Endothelial cell (in vitro differentiated cells): ENCODE measurements at regions not wholly inside any gene's neighbourhood (a gene's known extent, or its start where the extent isn't known, plus 50 kb on each side); places are given as distances from the start of the nearest gene placed in this dataset.

ENCODE experiments used
- DNase-seq: peaks from one replicate; pipeline ENCODE4 v3.0.0; 2021; ENCODE audit warnings: low spot score
- H3K27ac Mint-ChIP-seq: one replicate; pipeline ENCODE4 v1.8.0; 2021; ENCODE audit warnings: mixed read lengths, inconsistent platforms; ENCODE audit not compliant: unreplicated experiment
- H3K27me3 Mint-ChIP-seq: one replicate; pipeline ENCODE4 v1.8.0; 2021; ENCODE audit warnings: mild to moderate bottlenecking, moderate library complexity, mixed read lengths, inconsistent platforms; ENCODE audit not compliant: unreplicated experiment
- H3K36me3 Mint-ChIP-seq: one replicate; pipeline ENCODE4 v1.8.0; 2021; ENCODE audit warnings: mild to moderate bottlenecking, low read depth, mixed read lengths, inconsistent platforms; ENCODE audit not compliant: unreplicated experiment
- H3K4me1 Mint-ChIP-seq: one replicate; pipeline ENCODE4 v1.8.0; 2021; ENCODE audit warnings: mild to moderate bottlenecking, mixed read lengths, inconsistent platforms; ENCODE audit not compliant: unreplicated experiment
- H3K4me3 Mint-ChIP-seq: one replicate; pipeline ENCODE4 v1.8.0; 2021; ENCODE audit warnings: mild to moderate bottlenecking, mixed read lengths, inconsistent platforms; ENCODE audit not compliant: unreplicated experiment
- H3K9me3 Mint-ChIP-seq: one replicate; pipeline ENCODE4 v1.8.0; 2021; ENCODE audit warnings: mixed read lengths, inconsistent platforms; ENCODE audit not compliant: unreplicated experiment
- CTCF ChIP-seq: fragments of 200-600 bp; sonication (generic); IDR thresholded peaks from one replicate; pipeline ENCODE4 v1.5.0; 2021; ENCODE audit warnings: antibody characterized with exemption; ENCODE audit not compliant: unreplicated experiment

DNA sequence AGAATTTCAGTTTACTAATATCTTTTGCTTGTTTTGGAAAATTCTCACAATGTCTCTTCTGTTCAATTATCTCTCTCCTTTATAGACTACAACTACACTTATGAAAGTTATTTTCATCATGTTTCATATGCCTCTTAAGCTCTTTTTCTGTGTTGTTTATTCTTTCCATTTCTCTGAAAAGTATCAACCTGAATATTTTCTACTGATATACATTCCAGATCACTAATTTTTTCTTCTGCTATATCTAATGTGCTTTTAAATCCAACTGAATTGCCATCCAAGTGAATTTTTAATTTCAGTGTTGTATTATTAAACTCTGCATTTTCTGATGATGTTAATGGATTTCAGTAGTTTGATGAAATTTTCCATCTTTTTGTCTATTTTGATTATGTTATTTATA lies 301.3 kb downstream of the HRH4 start:
- H3K36me3 Mint-ChIP-seq, result no peaks in the 10 kb centered on the region
- peaks cover 1% of the 10 kb centered on the region for H3K27me3 Mint-ChIP-seq
- no peak for DNase-seq
- no peak overlapping the region for H3K4me3 Mint-ChIP-seq
- peaks cover under 1% of the 10 kb centered on the region for H3K9me3 Mint-ChIP-seq
- no peaks in the 10 kb centered on the region for H3K4me1 Mint-ChIP-seq
- no peak for TF ChIP-seq CTCF
- no peak overlapping the region for H3K27ac Mint-ChIP-seq

DNA sequence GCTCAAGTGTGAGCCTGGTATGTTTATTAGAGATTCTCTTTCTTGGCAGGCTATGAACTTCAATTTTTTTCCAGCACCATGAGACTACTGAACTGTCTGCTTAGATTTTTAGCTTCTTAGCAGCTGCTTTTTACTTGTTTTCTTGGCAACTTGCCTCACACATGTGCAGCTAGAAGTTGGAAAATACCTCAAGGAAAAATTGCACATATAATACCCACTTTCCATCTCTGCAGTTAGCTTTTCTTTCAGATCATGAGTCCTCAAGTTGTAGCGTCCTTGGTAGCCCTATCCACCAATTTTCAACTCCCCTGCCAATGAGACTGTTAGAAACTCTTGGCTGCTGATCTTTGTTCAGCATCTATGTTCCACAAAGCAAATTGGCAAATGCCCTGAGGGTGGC lies 302.1 kb downstream of the HRH4 start:
- no peaks in the 10 kb centered on the region for H3K36me3 Mint-ChIP-seq
- DNase-seq, result no peak
- H3K27me3 Mint-ChIP-seq, result peaks cover 1% of the 10 kb centered on the region
- H3K9me3 Mint-ChIP-seq, result peaks cover 4% of the 10 kb centered on the region
- H3K4me1 Mint-ChIP-seq, result no peaks in the 10 kb centered on the region
- H3K4me3 Mint-ChIP-seq, result no peak overlapping the region
- H3K27ac Mint-ChIP-seq, result no peak overlapping the region
- no peak for TF ChIP-seq CTCF

- peaks cover 4% of the 10 kb centered on the region for H3K9me3 Mint-ChIP-seq
- H3K4me3 Mint-ChIP-seq, result no peak overlapping the region
- H3K4me1 Mint-ChIP-seq, result no peaks in the 10 kb centered on the region
- no peak overlapping the region for H3K27ac Mint-ChIP-seq
- peaks cover 1% of the 10 kb centered on the region for H3K27me3 Mint-ChIP-seq
- TF ChIP-seq CTCF, result no peak
- no peaks in the 10 kb centered on the region for H3K36me3 Mint-ChIP-seq
- DNase-seq, result no peak
Observed at GRCh38 chr18:24763765-24764513, 303.5 kb downstream of the HRH4 start.

DNA sequence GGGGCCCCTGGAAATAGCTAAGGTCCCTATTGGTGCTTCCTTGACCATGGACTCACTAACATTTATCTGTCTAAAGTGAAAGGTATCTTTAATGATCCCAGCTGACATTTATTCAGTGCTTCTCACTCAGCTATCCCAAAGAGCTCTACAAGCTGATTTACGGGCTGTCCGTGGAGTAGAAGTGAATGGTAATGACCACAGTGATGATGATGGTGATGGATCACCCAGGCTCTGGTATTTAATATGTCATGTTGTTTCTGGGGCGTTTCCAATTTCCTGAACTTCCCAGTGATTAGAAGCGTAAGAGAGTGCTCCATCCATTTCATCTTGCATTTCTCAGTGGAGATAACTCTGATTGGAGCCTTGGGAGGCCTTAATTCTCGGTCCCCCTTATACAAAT lies 304.3 kb downstream of the HRH4 start:
- Mint-ChIP-seq H3K9me3 (peaks cover 4% of the 10 kb centered on the region), H3K27me3 (peaks cover 1% of the 10 kb centered on the region), H3K27ac (no peak overlapping the region), H3K4me3 (no peak overlapping the region), H3K4me1 (no peaks in the 10 kb centered on the region), H3K36me3 (no peaks in the 10 kb centered on the region)
- no peak for DNase-seq
- TF ChIP-seq CTCF, result no peak

DNA sequence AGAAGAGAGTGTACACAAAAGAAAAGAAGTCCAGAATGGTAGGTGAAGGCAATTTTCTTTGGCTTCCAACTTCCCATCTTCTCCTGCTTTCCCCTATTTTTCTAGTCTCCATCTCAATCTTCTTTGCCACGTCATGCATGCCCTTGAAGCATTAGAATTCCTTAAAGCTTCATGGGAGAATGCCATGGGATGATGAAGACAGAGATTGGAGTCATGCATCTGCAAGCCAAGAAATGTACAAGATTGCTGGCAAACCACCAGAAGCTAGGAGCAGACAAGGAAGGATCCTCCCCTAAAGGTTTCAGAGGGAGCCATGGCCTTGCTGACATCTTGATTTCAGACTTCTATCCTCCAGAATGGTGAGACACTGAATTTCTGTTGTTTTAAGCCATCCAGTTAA lies 305.9 kb downstream of the HRH4 start:
- Mint-ChIP-seq H3K27me3 (no peaks in the 10 kb centered on the region), H3K9me3 (peaks cover 4% of the 10 kb centered on the region), H3K4me3 (no peak overlapping the region), H3K4me1 (no peaks in the 10 kb centered on the region), H3K36me3 (no peaks in the 10 kb centered on the region), H3K27ac (no peak overlapping the region)
- DNase-seq, result no peak
- TF ChIP-seq CTCF, result no peak
